ENCODE measurements at regions not wholly inside any gene's neighbourhood (a gene's known extent, or its start where the extent isn't known, plus 50 kb on each side); places are given as distances from the start of the nearest gene placed in this dataset. TPM values are rescaled to one million over a fixed set of nuclear protein-coding genes. Genes with fewer than 3 reads are reported as not detected.
A peak's percentile ranks its signal among the peaks of the same experiment; 100 is the strongest.

GRCh38 chr22:25511725-25512124 is 52.8 kb upstream of the GRK3 start:
- DNase-seq (ENCODE audit: low spot score in 2 of 2, unreplicated experiment in 2 of 2) = no peak
- no peak overlapping the region for H3K27ac Mint-ChIP-seq
- H3K4me1 Mint-ChIP-seq = peaks cover 4% of the 10 kb centered on the region
- no peaks in the 10 kb centered on the region for H3K9me3 Mint-ChIP-seq
- H3K36me3 Mint-ChIP-seq = peaks cover 10% of the 10 kb centered on the region
- TF ChIP-seq CTCF (IDR thresholded peaks at IDR 0.05; ENCODE audit: unreplicated experiment) = no peak
- no peaks in the 10 kb centered on the region for H3K27me3 Mint-ChIP-seq (ENCODE audit: low read depth)
- H3K4me3 Mint-ChIP-seq = no peak overlapping the region

GRCh38 chr22:25514436-25515180 is 49.9 kb upstream of the GRK3 start:
- Mint-ChIP-seq H3K4me1 (peaks cover under 1% of the 10 kb centered on the region), H3K27ac (peak overlapping the region; percentile 25), H3K4me3 (no peak overlapping the region), H3K36me3 (peaks cover 10% of the 10 kb centered on the region), H3K9me3 (no peaks in the 10 kb centered on the region), H3K27me3 (ENCODE audit: low read depth) (no peaks in the 10 kb centered on the region)
- DNase-seq (ENCODE audit: low spot score in 2 of 2, unreplicated experiment in 2 of 2) = no peak
- no peak for TF ChIP-seq CTCF (IDR thresholded peaks at IDR 0.05; ENCODE audit: unreplicated experiment)

Small RNA genes in the stretch of these regions (microRNA-seq; reads per million reads assigned to microRNA genes)
- gene MIR6817 = not detected
